ENCODE measurements at regions not wholly inside any gene's neighbourhood (a gene's known extent, or its start where the extent isn't known, plus 50 kb on each side); places are given as distances from the start of the nearest gene placed in this dataset.

DNA sequence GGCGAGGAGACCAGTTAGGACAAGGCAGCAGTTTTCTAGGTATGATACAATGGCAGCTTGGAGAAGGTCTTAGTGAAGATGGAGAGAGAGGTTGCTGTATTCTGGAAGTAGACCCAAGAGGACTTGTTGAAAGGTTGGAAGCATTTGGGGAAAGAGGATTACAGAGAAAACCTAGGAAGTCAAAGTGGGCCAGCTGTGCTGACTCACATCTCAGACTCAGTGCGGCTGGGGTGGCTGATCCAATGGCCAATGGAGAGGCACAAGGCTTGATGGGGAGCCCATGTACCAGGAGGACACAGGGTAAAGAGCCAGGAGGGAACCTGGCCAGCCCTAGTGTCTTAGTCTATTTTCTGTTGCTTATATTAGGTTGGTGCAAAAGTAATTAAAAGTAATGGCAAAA is 194.5 kb upstream of the GALNT17 start:
- TF ChIP-seq EZH2 (IDR thresholded peaks at IDR 0.05; ENCODE audit: insufficient read depth, poor library complexity, severe bottlenecking) (no peak), EZH2phosphoT487 (IDR thresholded peaks at IDR 0.05; ENCODE audit: insufficient read depth, low read depth) (no peak)

Measured in GM23248 (cell line).